Left lung (tissue), 4 donors: ENCODE measurements at regions not wholly inside any gene's neighbourhood (a gene's known extent, or its start where the extent isn't known, plus 50 kb on each side); places are given as distances from the start of the nearest gene placed in this dataset.

Experiments
- ATAC-seq: fragments of 200-7000 bp; cut with Tn5 transposase; one replicate; pipeline ENCODE4 v1.9.1; 2020; ENCODE audit warnings: moderate library complexity
- DNase-seq, 4 donors: peaks; one replicate each; pipeline ENCODE4 v3.0.0-alpha.2; 2013 to 2020
- H3K27ac ChIP-seq, 2 donors: fragments of 200-600 bp; sonication (generic) in 1 of 2; one replicate each; pipeline versions ENCODE4 v1.5.0 to v1.8.0; 2020 to 2021
- H3K27me3 ChIP-seq, 2 donors: fragments of 200-600 bp; sonication (generic) in 1 of 2; one replicate each; pipeline versions ENCODE4 v1.5.0 to v1.8.0; 2020 to 2021
- H3K36me3 ChIP-seq, 2 donors: fragments of 200-600 bp; sonication (generic) in 1 of 2; one replicate each; pipeline versions ENCODE4 v1.5.0 to v1.8.0; 2020 to 2021
- H3K4me1 ChIP-seq, 2 donors: fragments of 200-600 bp; one replicate each; pipeline ENCODE4 v1.8.0; 2021
- H3K4me3 ChIP-seq, 2 donors: fragments of 200-600 bp; sonication (generic) in 1 of 2; one replicate each; pipeline versions ENCODE4 v1.5.0 to v1.8.0; 2020 to 2021; ENCODE audit warnings: mild to moderate bottlenecking in 1 of 2
- H3K9me3 ChIP-seq, 2 donors: fragments of 200-600 bp; sonication (generic) in 1 of 2; one replicate each; pipeline versions ENCODE4 v1.5.0 to v1.8.0; 2020 to 2021
- intact Hi-C, 2 donors: fragments of 100-400 bp; cut with DNase I; formaldehyde crosslinking; loops; one replicate each; pipeline versions ENCODE4 v1.11.2 to v1.14.2; 2022
- TF ChIP-seq, protein P1 (sequence below), 2 donors: fragments of 200-600 bp; sonication (generic) in 1 of 2; IDR thresholded peaks; one replicate each; pipeline versions ENCODE4 v1.5.0 to v1.8.0; 2021; ENCODE audit warnings: antibody characterized with exemption in 2 of 2
- donor health status: DM: no; HTN: yes; CAD: no.
- donor health status: DM: no; HTN: no; CAD: no.

DNA sequence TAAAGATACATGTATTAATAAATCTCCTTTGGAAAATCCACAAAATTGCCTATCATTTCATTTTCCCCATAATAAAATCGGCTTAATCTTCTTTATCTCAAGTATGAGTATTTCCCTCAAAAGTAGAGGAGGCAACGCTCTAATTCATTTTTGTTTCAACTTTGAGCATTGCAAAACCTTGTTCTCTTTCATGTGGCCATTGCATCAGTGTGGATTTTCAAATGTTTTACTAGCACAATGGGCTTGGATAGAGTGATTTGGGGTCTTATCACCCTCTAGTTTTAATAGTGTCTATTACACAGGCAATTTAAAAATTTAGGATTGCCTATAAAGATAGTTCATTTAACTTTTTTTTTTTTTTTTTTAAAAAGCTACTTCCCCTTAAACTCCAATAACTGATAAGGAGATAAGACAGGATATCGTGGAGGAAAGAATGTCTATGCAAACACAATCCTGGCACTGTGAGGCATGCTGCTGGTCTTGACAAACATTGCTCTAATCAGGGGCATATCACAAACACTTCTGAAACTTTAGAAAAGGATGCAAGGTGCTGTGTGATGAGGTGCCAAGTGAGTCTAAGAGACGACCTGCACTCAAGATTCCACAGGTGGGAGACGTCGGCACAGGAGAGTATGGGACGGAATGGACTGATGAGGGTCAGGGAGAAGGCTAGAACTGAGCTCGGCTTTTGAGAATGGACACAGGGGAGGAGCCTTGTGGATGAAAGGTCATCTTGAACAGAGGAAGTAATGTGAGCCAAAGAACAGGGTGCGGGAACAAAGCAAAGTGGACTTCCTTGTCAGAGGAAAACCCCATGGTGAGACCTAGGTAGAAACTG is 199.7 kb downstream of the IRS2 start:
- DNase-seq (no peak), ATAC-seq (peak; percentile 41)
- TF ChIP-seq, protein P1, sequence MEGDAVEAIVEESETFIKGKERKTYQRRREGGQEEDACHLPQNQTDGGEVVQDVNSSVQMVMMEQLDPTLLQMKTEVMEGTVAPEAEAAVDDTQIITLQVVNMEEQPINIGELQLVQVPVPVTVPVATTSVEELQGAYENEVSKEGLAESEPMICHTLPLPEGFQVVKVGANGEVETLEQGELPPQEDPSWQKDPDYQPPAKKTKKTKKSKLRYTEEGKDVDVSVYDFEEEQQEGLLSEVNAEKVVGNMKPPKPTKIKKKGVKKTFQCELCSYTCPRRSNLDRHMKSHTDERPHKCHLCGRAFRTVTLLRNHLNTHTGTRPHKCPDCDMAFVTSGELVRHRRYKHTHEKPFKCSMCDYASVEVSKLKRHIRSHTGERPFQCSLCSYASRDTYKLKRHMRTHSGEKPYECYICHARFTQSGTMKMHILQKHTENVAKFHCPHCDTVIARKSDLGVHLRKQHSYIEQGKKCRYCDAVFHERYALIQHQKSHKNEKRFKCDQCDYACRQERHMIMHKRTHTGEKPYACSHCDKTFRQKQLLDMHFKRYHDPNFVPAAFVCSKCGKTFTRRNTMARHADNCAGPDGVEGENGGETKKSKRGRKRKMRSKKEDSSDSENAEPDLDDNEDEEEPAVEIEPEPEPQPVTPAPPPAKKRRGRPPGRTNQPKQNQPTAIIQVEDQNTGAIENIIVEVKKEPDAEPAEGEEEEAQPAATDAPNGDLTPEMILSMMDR (IDR thresholded peaks at IDR 0.05), result no peak
- no peak overlapping the region for H3K27ac ChIP-seq
- intact Hi-C loops, result no loop called here
- no peaks in the 10 kb centered on the region for H3K36me3 ChIP-seq
- H3K4me3 ChIP-seq, result no peak overlapping the region
- no peaks in the 10 kb centered on the region for H3K4me1 ChIP-seq
- no peaks in the 10 kb centered on the region for H3K9me3 ChIP-seq
- H3K27me3 ChIP-seq, result no peaks in the 10 kb centered on the region

DNA sequence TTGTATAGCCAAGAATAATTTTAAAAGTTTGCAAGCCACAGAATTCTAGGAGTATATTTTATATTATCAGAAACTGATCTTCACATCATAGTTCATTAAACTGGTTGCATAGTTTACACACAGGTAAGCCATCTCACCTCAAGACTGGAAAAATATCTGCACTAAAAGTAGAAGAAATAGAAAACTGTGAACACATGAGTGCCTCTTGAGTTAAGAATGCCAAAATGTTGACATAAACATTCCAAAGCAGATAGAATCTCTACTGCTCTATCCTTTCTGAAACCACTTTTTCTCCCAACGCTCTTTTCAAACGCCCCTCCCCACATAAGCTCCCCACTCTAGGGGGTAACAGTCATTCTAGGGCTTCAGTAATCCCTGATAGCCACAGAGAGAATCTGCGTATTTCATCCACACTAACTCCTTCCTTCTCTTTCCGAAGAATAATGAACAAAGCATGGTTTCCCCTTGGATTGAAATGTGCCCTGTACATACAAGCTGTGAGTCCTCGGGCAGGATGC is 201.5 kb downstream of the IRS2 start:
- no peaks in the 10 kb centered on the region for H3K36me3 ChIP-seq
- no peaks in the 10 kb centered on the region for H3K9me3 ChIP-seq
- H3K27me3 ChIP-seq, result no peaks in the 10 kb centered on the region
- TF ChIP-seq, protein P1 (IDR thresholded peaks at IDR 0.05), result no peak
- ATAC-seq (peak; percentile 24), DNase-seq (no peak)
- intact Hi-C loops, result no loop called here
- no peak overlapping the region for H3K4me3 ChIP-seq
- no peaks in the 10 kb centered on the region for H3K4me1 ChIP-seq
- H3K27ac ChIP-seq, result no peak overlapping the region

DNA sequence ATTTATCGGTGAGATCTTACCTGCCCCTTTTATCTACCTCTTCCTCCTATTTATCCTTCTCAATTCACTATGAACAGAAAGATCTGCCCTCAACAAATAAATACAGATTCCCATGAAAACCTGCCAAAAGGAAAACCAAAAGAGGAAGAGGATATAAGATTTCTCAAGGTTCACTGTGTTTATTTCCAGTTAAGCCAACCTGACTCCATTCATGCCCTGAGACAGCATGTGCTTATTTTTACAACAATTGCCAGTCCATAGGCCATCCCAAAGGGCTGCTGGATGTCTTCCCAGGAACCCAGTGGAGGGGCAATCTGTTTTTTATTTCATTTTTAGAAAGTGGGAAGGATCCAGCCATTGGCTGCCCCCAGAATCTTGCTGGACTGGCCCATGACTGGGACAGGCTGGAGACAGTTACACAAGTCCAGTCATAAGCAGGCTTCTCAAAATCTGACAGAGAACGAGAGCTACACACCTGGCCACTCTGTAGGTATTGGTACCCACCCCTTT is 209.1 kb downstream of the IRS2 start:
- TF ChIP-seq, protein P1 (IDR thresholded peaks at IDR 0.05), result no peak
- no peaks in the 10 kb centered on the region for H3K4me1 ChIP-seq
- intact Hi-C loops, result no loop called here

DNA sequence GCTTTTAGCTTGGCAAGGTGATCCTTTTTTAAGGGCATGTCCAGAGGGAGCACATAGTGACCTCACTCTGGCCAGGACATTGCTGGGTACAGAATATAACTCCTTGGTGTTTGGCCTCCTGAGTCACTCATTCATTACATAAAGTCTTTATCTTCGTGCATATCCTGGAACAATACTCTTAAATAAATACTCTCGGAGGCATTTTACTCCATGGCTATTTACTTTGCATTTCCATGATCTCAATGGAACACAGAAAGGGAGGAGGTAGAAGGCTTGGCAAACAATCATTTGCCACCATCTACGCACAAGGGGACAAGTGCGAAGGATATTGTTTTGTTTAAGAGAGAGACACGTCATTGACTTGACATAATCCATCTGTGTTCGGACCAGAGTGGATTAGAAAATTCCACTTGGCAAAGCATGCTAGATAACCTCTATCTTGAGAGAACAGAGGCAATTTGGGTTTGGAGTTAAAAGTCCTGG is 210.0 kb downstream of the IRS2 start:
- Histone ChIP-seq H3K9me3 (no peaks in the 10 kb centered on the region), H3K36me3 (no peaks in the 10 kb centered on the region), H3K4me1 (no peaks in the 10 kb centered on the region), H3K27ac (no peak overlapping the region), H3K27me3 (no peaks in the 10 kb centered on the region), H3K4me3 (no peak overlapping the region)
- intact Hi-C loops, result no loop called here
- no peak for DNase-seq
- peak; percentile 49 for ATAC-seq
- TF ChIP-seq, protein P1 (IDR thresholded peaks at IDR 0.05), result no peak

More for the DNA sequence above, 209.1 kb downstream of the IRS2 start:
- DNase-seq (no peak), ATAC-seq (no peak)
- H3K9me3 ChIP-seq, result no peaks in the 10 kb centered on the region
- no peak overlapping the region for H3K27ac ChIP-seq
- no peak overlapping the region for H3K4me3 ChIP-seq
- no peaks in the 10 kb centered on the region for H3K36me3 ChIP-seq
- H3K27me3 ChIP-seq, result no peaks in the 10 kb centered on the region

DNA sequence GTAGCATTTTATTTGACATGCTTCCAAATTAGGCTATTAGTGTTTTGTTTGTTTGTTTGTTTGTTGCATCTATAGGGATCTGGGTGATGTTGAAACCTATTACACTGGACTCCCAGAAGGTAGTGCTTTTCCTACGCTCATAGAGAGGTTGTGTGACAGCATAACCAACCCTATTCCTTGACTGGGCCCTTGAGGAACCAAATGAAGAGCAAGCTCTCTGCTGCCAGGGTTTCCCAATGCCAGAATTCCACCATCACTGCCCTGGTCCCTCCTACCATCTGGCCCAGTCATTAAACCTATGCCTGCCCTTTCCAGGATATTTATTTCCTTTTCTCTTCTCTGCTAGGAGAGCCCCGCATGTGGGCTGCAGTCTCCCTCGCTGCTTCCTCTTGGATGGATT is 210.6 kb downstream of the IRS2 start:
- intact Hi-C loops, result no loop called here
- TF ChIP-seq, protein P1 (IDR thresholded peaks at IDR 0.05), result no peak
- Histone ChIP-seq H3K36me3 (no peaks in the 10 kb centered on the region), H3K9me3 (no peaks in the 10 kb centered on the region), H3K27me3 (no peaks in the 10 kb centered on the region), H3K4me1 (no peaks in the 10 kb centered on the region), H3K4me3 (no peak overlapping the region), H3K27ac (no peak overlapping the region)
- DNase-seq (no peak), ATAC-seq (no peak)
